C4-2B (cell line): ENCODE measurements at regions not wholly inside any gene's neighbourhood (a gene's known extent, or its start where the extent isn't known, plus 50 kb on each side); places are given as distances from the start of the nearest gene placed in this dataset.

Source experiments
- CTCF ChIP-seq: fragments of 450-650 bp; conservative IDR thresholded peaks from 2 replicates; pipeline ENCODE4 v1.5.1; 2017; ENCODE audit warnings: mild to moderate bottlenecking
- ZFX ChIP-seq: fragments of 450-650 bp; IDR thresholded peaks from 2 replicates; pipeline ENCODE4 v1.6.1; 2017

- TF ChIP-seq CTCF (no peak), ZFX (no peak)
Measured at GRCh38 chr10:131676800-131677421, 223.9 kb upstream of the PPP2R2D start.
